ENCODE measurements at regions not wholly inside any gene's neighbourhood (a gene's known extent, or its start where the extent isn't known, plus 50 kb on each side); places are given as distances from the start of the nearest gene placed in this dataset.

DNA sequence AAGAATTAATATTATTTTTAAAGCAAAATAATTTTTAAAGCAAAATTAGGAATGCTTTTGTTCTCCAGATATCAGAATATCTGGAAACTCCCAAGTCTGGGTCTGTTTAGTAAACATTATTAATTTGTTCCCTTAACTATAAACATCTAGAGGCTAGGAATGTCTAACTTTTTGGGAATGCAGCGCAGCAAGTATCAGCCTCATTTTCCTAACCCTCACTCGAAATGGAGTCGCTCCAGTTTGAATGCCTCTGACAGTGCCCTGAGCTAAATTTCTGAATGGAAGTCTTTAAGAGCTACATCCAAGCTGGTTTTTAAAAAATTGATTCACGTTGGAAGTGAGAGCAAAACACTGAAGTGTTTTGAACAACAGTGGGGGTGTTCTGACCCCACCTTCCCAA is 74.4 kb upstream of the WNT7A start (continued):
- TF ChIP-seq, protein P1, sequence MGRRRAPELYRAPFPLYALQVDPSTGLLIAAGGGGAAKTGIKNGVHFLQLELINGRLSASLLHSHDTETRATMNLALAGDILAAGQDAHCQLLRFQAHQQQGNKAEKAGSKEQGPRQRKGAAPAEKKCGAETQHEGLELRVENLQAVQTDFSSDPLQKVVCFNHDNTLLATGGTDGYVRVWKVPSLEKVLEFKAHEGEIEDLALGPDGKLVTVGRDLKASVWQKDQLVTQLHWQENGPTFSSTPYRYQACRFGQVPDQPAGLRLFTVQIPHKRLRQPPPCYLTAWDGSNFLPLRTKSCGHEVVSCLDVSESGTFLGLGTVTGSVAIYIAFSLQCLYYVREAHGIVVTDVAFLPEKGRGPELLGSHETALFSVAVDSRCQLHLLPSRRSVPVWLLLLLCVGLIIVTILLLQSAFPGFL (CRISPR knock-in tag; IDR thresholded peaks at IDR 0.05; ENCODE audit: borderline replicate concordance): no peak

DNA sequence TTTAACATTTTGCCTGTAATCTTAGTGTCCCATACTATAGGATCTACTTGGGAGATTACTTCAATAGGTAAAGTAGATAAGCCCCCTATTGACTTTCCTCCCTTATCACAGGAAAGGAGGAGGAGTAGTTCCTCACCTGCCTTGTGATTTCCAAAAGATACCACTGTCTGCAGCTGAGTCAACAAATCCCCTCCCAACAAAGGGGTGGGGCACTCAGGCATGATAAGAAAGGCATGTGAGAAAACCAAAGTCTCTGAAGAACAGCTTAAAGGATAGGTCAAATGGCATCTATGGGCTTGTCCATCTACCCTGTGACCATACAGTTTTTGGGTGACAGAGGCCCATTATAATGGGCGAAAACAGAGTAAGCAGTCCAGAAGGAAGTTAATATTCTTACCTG is 71.3 kb upstream of the WNT7A start:
- no peak overlapping the region for H3K27ac Mint-ChIP-seq
- peaks cover 27% of the 10 kb centered on the region for H3K27me3 Mint-ChIP-seq (ENCODE audit: low read depth)
- ATAC-seq: no peak
- H3K9me3 Mint-ChIP-seq: peaks cover 18% of the 10 kb centered on the region
- POLR2A ChIA-PET: no interaction called here
- CTCF ChIA-PET: no interaction called here
- TF ChIP-seq JAZF1 (CRISPR knock-in tag; IDR thresholded peaks at IDR 0.05): no peak
- TF ChIP-seq MXD4 (CRISPR knock-in tag; IDR thresholded peaks at IDR 0.05; ENCODE audit: borderline replicate concordance): no peak
- TF ChIP-seq HMGA2 (CRISPR knock-in tag; IDR thresholded peaks at IDR 0.05): no peak
- TF ChIP-seq, protein P2, sequence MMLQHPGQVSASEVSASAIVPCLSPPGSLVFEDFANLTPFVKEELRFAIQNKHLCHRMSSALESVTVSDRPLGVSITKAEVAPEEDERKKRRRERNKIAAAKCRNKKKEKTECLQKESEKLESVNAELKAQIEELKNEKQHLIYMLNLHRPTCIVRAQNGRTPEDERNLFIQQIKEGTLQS (CRISPR knock-in tag; conservative IDR thresholded peaks at IDR 0.05): no peak
- no peak for TF ChIP-seq TP53 (CRISPR knock-in tag; IDR thresholded peaks at IDR 0.05)
- TF ChIP-seq ETV6 (CRISPR knock-in tag; IDR thresholded peaks at IDR 0.05): no peak
- TF ChIP-seq ZNF416 (CRISPR knock-in tag; IDR thresholded peaks at IDR 0.05): no peak
- no peak for TF ChIP-seq ZNF317 (CRISPR knock-in tag; IDR thresholded peaks at IDR 0.05; ENCODE audit: borderline replicate concordance, low read depth)
- TF ChIP-seq, protein P3, sequence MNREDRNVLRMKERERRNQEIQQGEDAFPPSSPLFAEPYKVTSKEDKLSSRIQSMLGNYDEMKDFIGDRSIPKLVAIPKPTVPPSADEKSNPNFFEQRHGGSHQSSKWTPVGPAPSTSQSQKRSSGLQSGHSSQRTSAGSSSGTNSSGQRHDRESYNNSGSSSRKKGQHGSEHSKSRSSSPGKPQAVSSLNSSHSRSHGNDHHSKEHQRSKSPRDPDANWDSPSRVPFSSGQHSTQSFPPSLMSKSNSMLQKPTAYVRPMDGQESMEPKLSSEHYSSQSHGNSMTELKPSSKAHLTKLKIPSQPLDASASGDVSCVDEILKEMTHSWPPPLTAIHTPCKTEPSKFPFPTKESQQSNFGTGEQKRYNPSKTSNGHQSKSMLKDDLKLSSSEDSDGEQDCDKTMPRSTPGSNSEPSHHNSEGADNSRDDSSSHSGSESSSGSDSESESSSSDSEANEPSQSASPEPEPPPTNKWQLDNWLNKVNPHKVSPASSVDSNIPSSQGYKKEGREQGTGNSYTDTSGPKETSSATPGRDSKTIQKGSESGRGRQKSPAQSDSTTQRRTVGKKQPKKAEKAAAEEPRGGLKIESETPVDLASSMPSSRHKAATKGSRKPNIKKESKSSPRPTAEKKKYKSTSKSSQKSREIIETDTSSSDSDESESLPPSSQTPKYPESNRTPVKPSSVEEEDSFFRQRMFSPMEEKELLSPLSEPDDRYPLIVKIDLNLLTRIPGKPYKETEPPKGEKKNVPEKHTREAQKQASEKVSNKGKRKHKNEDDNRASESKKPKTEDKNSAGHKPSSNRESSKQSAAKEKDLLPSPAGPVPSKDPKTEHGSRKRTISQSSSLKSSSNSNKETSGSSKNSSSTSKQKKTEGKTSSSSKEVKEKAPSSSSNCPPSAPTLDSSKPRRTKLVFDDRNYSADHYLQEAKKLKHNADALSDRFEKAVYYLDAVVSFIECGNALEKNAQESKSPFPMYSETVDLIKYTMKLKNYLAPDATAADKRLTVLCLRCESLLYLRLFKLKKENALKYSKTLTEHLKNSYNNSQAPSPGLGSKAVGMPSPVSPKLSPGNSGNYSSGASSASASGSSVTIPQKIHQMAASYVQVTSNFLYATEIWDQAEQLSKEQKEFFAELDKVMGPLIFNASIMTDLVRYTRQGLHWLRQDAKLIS (CRISPR knock-in tag; IDR thresholded peaks at IDR 0.05; ENCODE audit: borderline replicate concordance): no peak
- TF ChIP-seq PRRX2 (CRISPR knock-in tag; IDR thresholded peaks at IDR 0.05): no peak
- no peak for TF ChIP-seq ZBTB21 (CRISPR knock-in tag; IDR thresholded peaks at IDR 0.05; ENCODE audit: borderline replicate concordance)
- no peak for DNase-seq (ENCODE audit: low spot score)
- H3K36me3 Mint-ChIP-seq: peaks cover 8% of the 10 kb centered on the region
- H3K4me1 Mint-ChIP-seq: peaks cover 16% of the 10 kb centered on the region
- no peak overlapping the region for H3K4me3 Mint-ChIP-seq

DNA sequence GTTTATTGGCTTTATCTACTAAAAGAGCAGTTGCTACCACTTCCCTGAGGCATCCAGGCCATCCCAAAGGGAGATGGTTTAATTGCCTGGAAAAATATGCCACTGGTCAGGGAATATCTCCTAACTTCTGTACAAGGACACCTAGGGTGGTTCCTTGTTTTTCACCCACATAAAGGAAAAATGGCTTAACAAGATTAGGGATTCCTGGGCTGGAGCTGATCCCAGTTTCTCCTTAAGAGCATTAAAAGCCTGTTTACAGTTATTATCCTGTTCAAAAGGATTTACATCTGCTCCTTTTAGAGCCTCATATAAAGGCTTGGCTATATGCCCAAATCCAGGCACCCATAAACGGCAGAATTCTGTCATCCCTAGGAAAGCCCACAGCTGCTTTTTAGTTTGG is 70.2 kb upstream of the WNT7A start:
- DNase-seq (ENCODE audit: low spot score) (no peak), ATAC-seq (no peak)
- H3K4me3 Mint-ChIP-seq: no peak overlapping the region
- H3K9me3 Mint-ChIP-seq: peaks cover 27% of the 10 kb centered on the region
- peaks cover 14% of the 10 kb centered on the region for H3K36me3 Mint-ChIP-seq
- H3K27ac Mint-ChIP-seq: no peak overlapping the region
- peaks cover 31% of the 10 kb centered on the region for H3K27me3 Mint-ChIP-seq (ENCODE audit: low read depth)
- ChIA-PET POLR2A (no interaction called here), CTCF (no interaction called here)
- peaks cover 16% of the 10 kb centered on the region for H3K4me1 Mint-ChIP-seq
- TF ChIP-seq ZBTB21 (CRISPR knock-in tag; IDR thresholded peaks at IDR 0.05; ENCODE audit: borderline replicate concordance): no peak
- TF ChIP-seq NFATC4 (CRISPR knock-in tag; IDR thresholded peaks at IDR 0.05): no peak
- TF ChIP-seq FOXJ3 (CRISPR knock-in tag; IDR thresholded peaks at IDR 0.05; ENCODE audit: borderline replicate concordance): no peak
- no peak for TF ChIP-seq NFE2L1 (CRISPR knock-in tag; IDR thresholded peaks at IDR 0.05)
- no peak for TF ChIP-seq ZNF138 (CRISPR knock-in tag; conservative IDR thresholded peaks at IDR 0.05)
- TF ChIP-seq GRHL2 (CRISPR knock-in tag; IDR thresholded peaks at IDR 0.05; ENCODE audit: insufficient replicate concordance, severe bottlenecking): no peak
- no peak for TF ChIP-seq ZNF263 (CRISPR knock-in tag; IDR thresholded peaks at IDR 0.05; ENCODE audit: low read depth)
- TF ChIP-seq, protein P4, sequence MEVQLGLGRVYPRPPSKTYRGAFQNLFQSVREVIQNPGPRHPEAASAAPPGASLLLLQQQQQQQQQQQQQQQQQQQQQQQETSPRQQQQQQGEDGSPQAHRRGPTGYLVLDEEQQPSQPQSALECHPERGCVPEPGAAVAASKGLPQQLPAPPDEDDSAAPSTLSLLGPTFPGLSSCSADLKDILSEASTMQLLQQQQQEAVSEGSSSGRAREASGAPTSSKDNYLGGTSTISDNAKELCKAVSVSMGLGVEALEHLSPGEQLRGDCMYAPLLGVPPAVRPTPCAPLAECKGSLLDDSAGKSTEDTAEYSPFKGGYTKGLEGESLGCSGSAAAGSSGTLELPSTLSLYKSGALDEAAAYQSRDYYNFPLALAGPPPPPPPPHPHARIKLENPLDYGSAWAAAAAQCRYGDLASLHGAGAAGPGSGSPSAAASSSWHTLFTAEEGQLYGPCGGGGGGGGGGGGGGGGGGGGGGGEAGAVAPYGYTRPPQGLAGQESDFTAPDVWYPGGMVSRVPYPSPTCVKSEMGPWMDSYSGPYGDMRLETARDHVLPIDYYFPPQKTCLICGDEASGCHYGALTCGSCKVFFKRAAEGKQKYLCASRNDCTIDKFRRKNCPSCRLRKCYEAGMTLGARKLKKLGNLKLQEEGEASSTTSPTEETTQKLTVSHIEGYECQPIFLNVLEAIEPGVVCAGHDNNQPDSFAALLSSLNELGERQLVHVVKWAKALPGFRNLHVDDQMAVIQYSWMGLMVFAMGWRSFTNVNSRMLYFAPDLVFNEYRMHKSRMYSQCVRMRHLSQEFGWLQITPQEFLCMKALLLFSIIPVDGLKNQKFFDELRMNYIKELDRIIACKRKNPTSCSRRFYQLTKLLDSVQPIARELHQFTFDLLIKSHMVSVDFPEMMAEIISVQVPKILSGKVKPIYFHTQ (CRISPR knock-in tag; IDR thresholded peaks at IDR 0.05): no peak
- TF ChIP-seq, protein P5, sequence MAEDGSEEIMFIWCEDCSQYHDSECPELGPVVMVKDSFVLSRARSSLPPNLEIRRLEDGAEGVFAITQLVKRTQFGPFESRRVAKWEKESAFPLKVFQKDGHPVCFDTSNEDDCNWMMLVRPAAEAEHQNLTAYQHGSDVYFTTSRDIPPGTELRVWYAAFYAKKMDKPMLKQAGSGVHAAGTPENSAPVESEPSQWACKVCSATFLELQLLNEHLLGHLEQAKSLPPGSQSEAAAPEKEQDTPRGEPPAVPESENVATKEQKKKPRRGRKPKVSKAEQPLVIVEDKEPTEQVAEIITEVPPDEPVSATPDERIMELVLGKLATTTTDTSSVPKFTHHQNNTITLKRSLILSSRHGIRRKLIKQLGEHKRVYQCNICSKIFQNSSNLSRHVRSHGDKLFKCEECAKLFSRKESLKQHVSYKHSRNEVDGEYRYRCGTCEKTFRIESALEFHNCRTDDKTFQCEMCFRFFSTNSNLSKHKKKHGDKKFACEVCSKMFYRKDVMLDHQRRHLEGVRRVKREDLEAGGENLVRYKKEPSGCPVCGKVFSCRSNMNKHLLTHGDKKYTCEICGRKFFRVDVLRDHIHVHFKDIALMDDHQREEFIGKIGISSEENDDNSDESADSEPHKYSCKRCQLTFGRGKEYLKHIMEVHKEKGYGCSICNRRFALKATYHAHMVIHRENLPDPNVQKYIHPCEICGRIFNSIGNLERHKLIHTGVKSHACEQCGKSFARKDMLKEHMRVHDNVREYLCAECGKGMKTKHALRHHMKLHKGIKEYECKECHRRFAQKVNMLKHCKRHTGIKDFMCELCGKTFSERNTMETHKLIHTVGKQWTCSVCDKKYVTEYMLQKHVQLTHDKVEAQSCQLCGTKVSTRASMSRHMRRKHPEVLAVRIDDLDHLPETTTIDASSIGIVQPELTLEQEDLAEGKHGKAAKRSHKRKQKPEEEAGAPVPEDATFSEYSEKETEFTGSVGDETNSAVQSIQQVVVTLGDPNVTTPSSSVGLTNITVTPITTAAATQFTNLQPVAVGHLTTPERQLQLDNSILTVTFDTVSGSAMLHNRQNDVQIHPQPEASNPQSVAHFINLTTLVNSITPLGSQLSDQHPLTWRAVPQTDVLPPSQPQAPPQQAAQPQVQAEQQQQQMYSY (CRISPR knock-in tag; IDR thresholded peaks at IDR 0.05): no peak
- TF ChIP-seq ELF4 (CRISPR knock-in tag; IDR thresholded peaks at IDR 0.05; ENCODE audit: low read depth): no peak

All from WTC11 (cell line).